Brain microvascular endothelial cell (primary cell): ENCODE measurements at regions not wholly inside any gene's neighbourhood (a gene's known extent, or its start where the extent isn't known, plus 50 kb on each side); places are given as distances from the start of the nearest gene placed in this dataset.
A peak's percentile ranks its signal among the peaks of the same experiment; 100 is the strongest.
"Not testable (repeated sequence)": the region's sequence is repeated elsewhere in the genome, so short reads cannot be mapped to it uniquely, and the experiment has no call there.

ENCODE experiments used
- DNase-seq: peaks from one replicate; pipeline ENCODE4 v3.0.0-alpha.2; 2020
- H3K27ac ChIP-seq: fragments of 250-450 bp; sonication (Bioruptor Pico); 2 replicates; pipeline ENCODE4 v1.5.1; 2020; ENCODE audit warnings: mild to moderate bottlenecking, moderate library complexity
- H3K27me3 ChIP-seq: fragments of 250-450 bp; sonication (Bioruptor Pico); replicated peaks from 2 replicates; pipeline ENCODE4 v1.5.1; 2020; ENCODE audit warnings: mild to moderate bottlenecking
- H3K36me3 ChIP-seq: fragments of 250-450 bp; sonication (Bioruptor Pico); replicated peaks from 2 replicates; pipeline ENCODE4 v1.5.1; 2020; ENCODE audit warnings: mild to moderate bottlenecking
- H3K4me3 ChIP-seq: 2 replicates; pipeline ENCODE4 v1.5.1; 2011; ENCODE audit warnings: low read depth, mild to moderate bottlenecking, control low read depth, low read length, moderate library complexity
- in situ Hi-C: cut with HindIII; loops from 2 replicates; pipeline ENCODE4 v1.10.0; 2017; ENCODE audit warnings: low sequenced_read_pairs, low pct_ligation_motif_present
- TF ChIP-seq, protein P1 (sequence below): IDR thresholded peaks from 2 replicates; pipeline ENCODE4 v1.5.1; 2011; ENCODE audit warnings: low read depth, mild to moderate bottlenecking, moderate library complexity, low read length, control low read depth, inconsistent platforms; ENCODE audit errors: missing control alignments

DNA sequence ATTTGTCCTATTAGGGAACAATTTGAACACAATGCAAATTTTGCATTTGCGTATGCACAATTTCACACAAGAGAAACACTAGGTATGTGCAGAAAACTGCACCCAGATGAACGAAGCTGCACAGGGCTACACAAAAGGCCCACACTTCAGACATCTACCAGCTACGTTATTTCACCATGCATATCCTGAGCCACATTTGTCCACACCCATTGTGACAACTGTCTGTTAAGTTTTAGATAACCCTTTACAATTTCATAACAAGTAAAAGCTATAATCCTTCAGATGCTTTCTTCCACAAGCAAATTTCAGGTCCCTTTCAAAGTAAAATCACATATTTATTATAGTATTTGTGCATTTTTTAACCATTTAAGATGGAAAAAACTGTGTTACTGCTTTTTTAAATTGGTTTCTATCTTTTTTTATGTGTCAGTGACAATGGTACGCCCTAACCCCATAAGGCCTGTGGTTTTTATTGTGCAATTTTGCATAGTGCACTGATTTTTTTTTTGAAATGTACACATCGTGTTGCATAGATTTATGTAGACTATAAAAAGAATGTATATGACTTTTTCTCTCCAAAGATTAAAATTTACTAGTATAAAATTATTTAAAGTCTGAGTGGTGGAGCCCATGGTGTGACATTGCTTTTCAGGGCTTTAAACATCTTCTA lies 87.8 kb upstream of the BTG1 start:
- no peak overlapping the region for H3K4me3 ChIP-seq
- TF ChIP-seq, protein P1, sequence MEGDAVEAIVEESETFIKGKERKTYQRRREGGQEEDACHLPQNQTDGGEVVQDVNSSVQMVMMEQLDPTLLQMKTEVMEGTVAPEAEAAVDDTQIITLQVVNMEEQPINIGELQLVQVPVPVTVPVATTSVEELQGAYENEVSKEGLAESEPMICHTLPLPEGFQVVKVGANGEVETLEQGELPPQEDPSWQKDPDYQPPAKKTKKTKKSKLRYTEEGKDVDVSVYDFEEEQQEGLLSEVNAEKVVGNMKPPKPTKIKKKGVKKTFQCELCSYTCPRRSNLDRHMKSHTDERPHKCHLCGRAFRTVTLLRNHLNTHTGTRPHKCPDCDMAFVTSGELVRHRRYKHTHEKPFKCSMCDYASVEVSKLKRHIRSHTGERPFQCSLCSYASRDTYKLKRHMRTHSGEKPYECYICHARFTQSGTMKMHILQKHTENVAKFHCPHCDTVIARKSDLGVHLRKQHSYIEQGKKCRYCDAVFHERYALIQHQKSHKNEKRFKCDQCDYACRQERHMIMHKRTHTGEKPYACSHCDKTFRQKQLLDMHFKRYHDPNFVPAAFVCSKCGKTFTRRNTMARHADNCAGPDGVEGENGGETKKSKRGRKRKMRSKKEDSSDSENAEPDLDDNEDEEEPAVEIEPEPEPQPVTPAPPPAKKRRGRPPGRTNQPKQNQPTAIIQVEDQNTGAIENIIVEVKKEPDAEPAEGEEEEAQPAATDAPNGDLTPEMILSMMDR = no peak
- DNase-seq = no peak
- H3K27ac ChIP-seq = no peak overlapping the region
- no peaks in the 10 kb centered on the region for H3K36me3 ChIP-seq
- in situ Hi-C loops = no loop called here
- H3K27me3 ChIP-seq = no peaks in the 10 kb centered on the region

DNA sequence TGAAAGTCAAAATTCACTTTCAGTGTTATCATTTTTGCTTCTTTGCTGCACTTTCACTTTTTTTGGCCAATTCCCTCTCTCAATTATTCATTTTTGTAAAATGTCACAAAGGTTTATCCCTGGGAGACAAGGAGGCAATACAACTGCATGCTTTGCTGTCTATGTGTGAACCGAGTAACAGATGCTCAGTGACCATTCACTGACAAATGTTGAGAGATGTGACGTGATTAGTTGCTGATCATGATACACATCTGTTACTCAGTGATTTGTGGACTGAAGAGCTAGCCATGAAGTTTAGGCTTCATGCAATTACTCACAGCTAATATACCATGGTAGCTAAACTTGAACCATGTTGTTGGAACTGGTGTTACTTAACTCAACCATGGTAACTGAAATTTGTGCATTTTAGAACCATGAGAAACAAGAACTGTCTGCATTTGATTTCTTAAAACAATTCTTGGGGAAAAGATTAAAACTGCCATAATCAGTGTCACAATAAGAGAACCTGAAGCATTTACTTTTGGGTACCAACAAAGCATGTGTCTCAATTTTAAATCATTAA lies 86.8 kb upstream of the BTG1 start:
- H3K36me3 ChIP-seq, H3K4me3 ChIP-seq, DNase-seq, H3K27ac ChIP-seq, H3K27me3 ChIP-seq, in situ Hi-C loops: not testable (repeated sequence)

- H3K36me3 ChIP-seq, in situ Hi-C loops, H3K27ac ChIP-seq, DNase-seq, H3K27me3 ChIP-seq, H3K4me3 ChIP-seq: not testable (repeated sequence)
These were observed 86.3 kb upstream of the BTG1 start for GRCh38 chr12:92231945-92232344.

DNA sequence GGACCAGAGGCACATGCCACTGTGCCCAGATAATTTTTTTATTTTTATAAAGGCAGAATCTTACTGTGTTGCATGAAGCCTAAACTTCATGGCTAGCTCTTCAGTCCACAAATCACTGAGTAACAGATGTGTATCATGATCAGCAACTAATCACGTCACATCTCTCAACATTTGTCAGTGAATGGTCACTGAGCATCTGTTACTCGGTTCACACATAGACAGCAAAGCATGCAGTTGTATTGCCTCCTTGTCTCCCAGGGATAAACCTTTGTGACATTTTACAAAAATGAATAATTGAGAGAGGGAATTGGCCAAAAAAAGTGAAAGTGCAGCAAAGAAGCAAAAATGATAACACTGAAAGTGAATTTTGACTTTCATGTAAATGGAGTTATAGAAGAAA lies 85.9 kb upstream of the BTG1 start:
- H3K4me3 ChIP-seq, H3K27me3 ChIP-seq, H3K36me3 ChIP-seq, H3K27ac ChIP-seq, DNase-seq, in situ Hi-C loops: not testable (repeated sequence)

GRCh38 chr12:92229381-92229780 lies 83.7 kb upstream of the BTG1 start:
- H3K36me3 ChIP-seq = no peaks in the 10 kb centered on the region
- H3K27me3 ChIP-seq = no peaks in the 10 kb centered on the region
- H3K4me3 ChIP-seq = no peak overlapping the region
- no peak for DNase-seq
- in situ Hi-C loops = no loop called here
- TF ChIP-seq, protein P1 = no peak
- no peak overlapping the region for H3K27ac ChIP-seq

- Histone ChIP-seq H3K27me3 (no peaks in the 10 kb centered on the region), H3K4me3 (no peak overlapping the region), H3K27ac (no peak overlapping the region), H3K36me3 (no peaks in the 10 kb centered on the region)
- TF ChIP-seq, protein P1 = no peak
- in situ Hi-C loops = no loop called here
- no peak for DNase-seq
These were observed 81.3 kb upstream of the BTG1 start for GRCh38 chr12:92226961-92227360.

- H3K27ac ChIP-seq = no peak overlapping the region
- TF ChIP-seq, protein P1 = no peak
- peak; percentile 46 for DNase-seq
- in situ Hi-C loops = no loop called here
- H3K36me3 ChIP-seq = no peaks in the 10 kb centered on the region
- H3K4me3 ChIP-seq = no peak overlapping the region
- no peaks in the 10 kb centered on the region for H3K27me3 ChIP-seq
These were observed 80.5 kb upstream of the BTG1 start for GRCh38 chr12:92226071-92226661.
